Hepatocyte (in vitro differentiated cells): ENCODE measurements at regions not wholly inside any gene's neighbourhood (a gene's known extent, or its start where the extent isn't known, plus 50 kb on each side); places are given as distances from the start of the nearest gene placed in this dataset.

ENCODE experiments used
- CTCF ChIP-seq: fragments of 200-600 bp; sonication (generic); IDR thresholded peaks from 2 replicates; pipeline ENCODE4 v1.5.1; 2016; ENCODE audit warnings: antibody characterized with exemption, mild to moderate bottlenecking; ENCODE audit not compliant: poor library complexity
- EZH2 ChIP-seq: fragments of 200-600 bp; sonication (generic); IDR thresholded peaks from 2 replicates; pipeline ENCODE4 v1.6.1; 2016; ENCODE audit warnings: antibody characterized with exemption, mild to moderate bottlenecking, borderline replicate concordance

GRCh38 chr14:89574420-89574819, 157.4 kb upstream of the FOXN3 start:
- no peak for TF ChIP-seq CTCF
- TF ChIP-seq EZH2: no peak
